ENCODE measurements at regions not wholly inside any gene's neighbourhood (a gene's known extent, or its start where the extent isn't known, plus 50 kb on each side); places are given as distances from the start of the nearest gene placed in this dataset.

DNA sequence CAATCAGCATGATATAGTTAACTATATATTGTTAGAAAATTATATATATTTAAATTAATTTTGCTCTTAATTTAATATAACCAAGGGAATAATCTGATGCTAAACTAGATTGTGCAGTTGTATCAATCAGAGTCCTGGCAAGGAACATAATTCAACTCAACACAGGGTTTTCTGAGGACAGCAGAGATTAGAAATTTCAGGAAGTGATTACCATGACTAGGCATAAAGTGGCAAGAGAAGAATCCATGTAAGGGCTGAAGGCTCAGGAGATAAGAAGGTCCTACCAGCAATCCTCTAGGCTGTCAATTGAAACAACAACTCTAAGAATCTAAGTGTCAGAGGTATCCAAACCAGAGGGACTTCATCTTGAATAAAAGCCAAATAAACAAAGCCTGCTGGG, 807.8 kb downstream of the DSC3 start:
- TF ChIP-seq CTCF (optimal IDR thresholded peaks at IDR 0.05 in 1 of 3, IDR thresholded peaks at IDR 0.05 in 1 of 3, conservative IDR thresholded peaks at IDR 0.05 in 1 of 3; ENCODE audit: extremely low read depth in 1 of 3, insufficient read depth in 2 of 3, low read length in 3 of 3) (no peak), EZH2 (IDR thresholded peaks at IDR 0.05; ENCODE audit: low read length) (no peak)

All from keratinocyte (primary cell).